GM19035 (cell line): ENCODE measurements at regions not wholly inside any gene's neighbourhood (a gene's known extent, or its start where the extent isn't known, plus 50 kb on each side); places are given as distances from the start of the nearest gene placed in this dataset.
"Not testable (repeated sequence)": the region's sequence is repeated elsewhere in the genome, so short reads cannot be mapped to it uniquely, and the experiment has no call there.

Source experiments
- ATAC-seq: cut with Tn5 transposase; IDR thresholded peaks from one replicate; pipeline ENCODE4 v1.9.1; 2021; ENCODE audit not compliant: unreplicated experiment

GRCh38 chr11:130671801-130672700, 223.6 kb downstream of the ADAMTS15 start:
- ATAC-seq: no peak

GRCh38 chr11:130672911-130673310, 224.5 kb downstream of the ADAMTS15 start:
- ATAC-seq: no peak

- ATAC-seq: no peak
Observed at GRCh38 chr11:130673698-130674097, 225.3 kb downstream of the ADAMTS15 start.

GRCh38 chr11:130674686-130675308, 226.4 kb downstream of the ADAMTS15 start:
- no peak for ATAC-seq

- ATAC-seq: no peak
Observed at GRCh38 chr11:130675371-130675821, 227.0 kb downstream of the ADAMTS15 start.

GRCh38 chr11:130675917-130676316, 227.5 kb downstream of the ADAMTS15 start:
- no peak for ATAC-seq

- no peak for ATAC-seq
Observed at GRCh38 chr11:130677486-130678153, 229.2 kb downstream of the ADAMTS15 start.

- no peak for ATAC-seq
Observed at GRCh38 chr11:130679247-130679646, 230.8 kb downstream of the ADAMTS15 start.

GRCh38 chr11:130682471-130682870, 233.8 kb downstream of the SNX19 start:
- not testable (repeated sequence) for ATAC-seq

- no peak for ATAC-seq
Observed at GRCh38 chr11:130689222-130689908, 226.9 kb downstream of the SNX19 start.

- no peak for ATAC-seq
Observed at GRCh38 chr11:130691581-130691980, 224.7 kb downstream of the SNX19 start.

- ATAC-seq: no peak
Observed at GRCh38 chr11:130692220-130692619, 224.1 kb downstream of the SNX19 start.

GRCh38 chr11:130693543-130693942, 222.7 kb downstream of the SNX19 start:
- ATAC-seq: no peak

- no peak for ATAC-seq
Observed at GRCh38 chr11:130694488-130695045, 221.7 kb downstream of the SNX19 start.

- no peak for ATAC-seq
Observed at GRCh38 chr11:130698174-130698573, 218.1 kb downstream of the SNX19 start.

- no peak for ATAC-seq
Observed at GRCh38 chr11:130699561-130699960, 216.7 kb downstream of the SNX19 start.

- no peak for ATAC-seq
Observed at GRCh38 chr11:130700092-130700491, 216.2 kb downstream of the SNX19 start.

- no peak for ATAC-seq
Observed at GRCh38 chr11:130703489-130704190, 212.6 kb downstream of the SNX19 start.

GRCh38 chr11:130705670-130706421, 210.4 kb downstream of the SNX19 start:
- ATAC-seq: no peak
